Spleen (tissue), 11 donors: ENCODE measurements at regions not wholly inside any gene's neighbourhood (a gene's known extent, or its start where the extent isn't known, plus 50 kb on each side); places are given as distances from the start of the nearest gene placed in this dataset.

Experiments used
- DNase-seq: peaks from one replicate; pipeline ENCODE4 v3.0.0-alpha.2; 2020
- H3K27ac ChIP-seq, 8 donors: fragments of 200-600 bp; sonication (generic) in 7 of 8; 1 replicate in 4 of 8; 2 replicates in 4 of 8; pipeline versions ENCODE4 v1.5.0 to v1.8.0; 2016 to 2021; ENCODE audit warnings: inconsistent platforms in 4 of 8, mild to moderate bottlenecking in 4 of 8, moderate library complexity in 1 of 8
- H3K27me3 ChIP-seq, 7 donors: fragments of 200-600 bp; sonication (generic) in 6 of 7; replicated peaks in 1 of 7; 1 replicate in 4 of 7; 2 replicates in 3 of 7; pipeline versions ENCODE4 v1.5.0 to v1.8.0; 2016 to 2021; ENCODE audit warnings: inconsistent platforms in 3 of 7, mild to moderate bottlenecking in 1 of 7
- H3K36me3 ChIP-seq, 6 donors: fragments of 200-600 bp; sonication (generic) in 5 of 6; 1 replicate in 4 of 6; 2 replicates in 2 of 6; pipeline versions ENCODE4 v1.5.0 to v1.8.0; 2016 to 2021; ENCODE audit warnings: inconsistent platforms in 2 of 6
- H3K4me1 ChIP-seq, 6 donors: fragments of 200-600 bp; sonication (generic) in 5 of 6; 1 replicate in 3 of 6; 2 replicates in 3 of 6; pipeline versions ENCODE4 v1.5.0 to v1.8.0; 2016 to 2021; ENCODE audit warnings: inconsistent platforms in 3 of 6
- H3K4me3 ChIP-seq, 8 donors: fragments of 200-600 bp; sonication (generic) in 7 of 8; 1 replicate in 4 of 8; 2 replicates in 4 of 8; pipeline versions ENCODE4 v1.5.0 to v1.8.0; 2016 to 2021; ENCODE audit warnings: inconsistent platforms in 4 of 8, mild to moderate bottlenecking in 4 of 8, moderate library complexity in 2 of 8
- H3K9me3 ChIP-seq, 8 donors: fragments of 200-600 bp; sonication (generic) in 7 of 8; 1 replicate in 4 of 8; 2 replicates in 4 of 8; pipeline versions ENCODE4 v1.5.0 to v1.8.0; 2016 to 2021; ENCODE audit warnings: inconsistent platforms in 4 of 8
- POLR2A ChIP-seq, 3 donors: fragments of 450-650 bp; IDR thresholded peaks; one replicate each; pipeline ENCODE4 v1.5.1; 2017; ENCODE audit warnings: antibody characterized with exemption in 3 of 3, mild to moderate bottlenecking in 1 of 3
- POLR2AphosphoS5 ChIP-seq, 3 donors: sonication (generic); formaldehyde crosslinking; IDR thresholded peaks; one replicate each; pipeline ENCODE4 v1.5.1; 2017; ENCODE audit warnings: antibody characterized with exemption in 3 of 3
- WGBS, 5 donors: extraction: QIAGEN DNeasy Blood & Tissue Kit in 3 of 5; methylation state at CpG; one replicate each; pipeline versions ENCODE4 v1.1.5 to v1.1.7; 2013 to 2018; 5-methylcytosine and 5-hydroxymethylcytosine counted together
- intact Hi-C: fragments of 100-400 bp; cut with DNase I; formaldehyde crosslinking; loops from one replicate; pipeline ENCODE4 v1.15.0; 2023; ENCODE audit warnings: low total_unique reads
- TF ChIP-seq, protein P1 (sequence below), 11 experiments: fragments of 200-600 bp in 7 of 11; fragments of 450-650 bp in 4 of 11; sonication (generic) in 4 of 11; IDR thresholded peaks in 8 of 11; conservative IDR thresholded peaks in 3 of 11; 1 replicate in 7 of 11; 2 replicates in 4 of 11; pipeline versions ENCODE4 v1.4.0 to v1.8.0; 2016 to 2021; ENCODE audit warnings: antibody characterized with exemption in 11 of 11, inconsistent platforms in 4 of 11, mild to moderate bottlenecking in 1 of 11
- donor health status: healthy with polysubstance abuse.
- donor health status: DM: no; HTN: no; CAD: no; lungs with moderate emphysema.
- donor health status: DM: no; HTN: no; CAD: no.
- donor health status: Bipolar disorder and iron deficiency.
- donor health status: healthy.
- donor health status: DM: no; HTN: no; CAD: no.
- donor health status: DM: yes; HTN: yes; CAD: no.

DNA sequence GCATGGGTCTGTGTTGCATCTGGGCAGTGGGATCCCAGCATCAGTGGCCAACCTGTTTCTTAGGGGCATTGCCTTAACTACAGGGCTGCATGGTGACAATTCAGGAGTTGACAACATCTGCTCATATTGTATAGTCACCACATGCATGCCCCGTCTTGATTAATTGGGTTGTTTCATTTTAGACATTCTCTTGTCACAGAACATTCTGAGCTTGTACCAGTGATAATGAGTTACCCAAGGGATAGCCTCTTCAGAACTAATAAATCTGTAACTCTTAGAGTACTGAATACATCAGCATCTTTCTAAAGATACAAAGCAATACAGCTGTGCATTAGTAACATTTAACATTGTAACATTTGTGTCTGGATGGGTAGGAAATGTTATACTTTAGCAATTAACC lies 426.5 kb upstream of the CD180 start:
- no peak overlapping the region for H3K4me3 ChIP-seq
- peaks cover 0 to 4% (median 0%) of the 10 kb centered on the region in 8 donors for H3K9me3 ChIP-seq
- H3K27me3 ChIP-seq: no peaks in the 10 kb centered on the region
- TF ChIP-seq POLR2A (IDR thresholded peaks at IDR 0.05) (no peak), POLR2AphosphoS5 (IDR thresholded peaks at IDR 0.05) (no peak)
- TF ChIP-seq, protein P1, sequence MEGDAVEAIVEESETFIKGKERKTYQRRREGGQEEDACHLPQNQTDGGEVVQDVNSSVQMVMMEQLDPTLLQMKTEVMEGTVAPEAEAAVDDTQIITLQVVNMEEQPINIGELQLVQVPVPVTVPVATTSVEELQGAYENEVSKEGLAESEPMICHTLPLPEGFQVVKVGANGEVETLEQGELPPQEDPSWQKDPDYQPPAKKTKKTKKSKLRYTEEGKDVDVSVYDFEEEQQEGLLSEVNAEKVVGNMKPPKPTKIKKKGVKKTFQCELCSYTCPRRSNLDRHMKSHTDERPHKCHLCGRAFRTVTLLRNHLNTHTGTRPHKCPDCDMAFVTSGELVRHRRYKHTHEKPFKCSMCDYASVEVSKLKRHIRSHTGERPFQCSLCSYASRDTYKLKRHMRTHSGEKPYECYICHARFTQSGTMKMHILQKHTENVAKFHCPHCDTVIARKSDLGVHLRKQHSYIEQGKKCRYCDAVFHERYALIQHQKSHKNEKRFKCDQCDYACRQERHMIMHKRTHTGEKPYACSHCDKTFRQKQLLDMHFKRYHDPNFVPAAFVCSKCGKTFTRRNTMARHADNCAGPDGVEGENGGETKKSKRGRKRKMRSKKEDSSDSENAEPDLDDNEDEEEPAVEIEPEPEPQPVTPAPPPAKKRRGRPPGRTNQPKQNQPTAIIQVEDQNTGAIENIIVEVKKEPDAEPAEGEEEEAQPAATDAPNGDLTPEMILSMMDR (IDR thresholded peaks at IDR 0.05 in 8 of 11, conservative IDR thresholded peaks at IDR 0.05 in 3 of 11): no peak
- H3K36me3 ChIP-seq: no peaks in the 10 kb centered on the region
- H3K4me1 ChIP-seq: no peaks in the 10 kb centered on the region
- intact Hi-C loops: no loop called here
- no peak overlapping the region for H3K27ac ChIP-seq
- 79 to 89% (median 84%) methylated on average over 1 of the region's 1 CpG for WGBS, 5 donors
- no peak for DNase-seq

DNA sequence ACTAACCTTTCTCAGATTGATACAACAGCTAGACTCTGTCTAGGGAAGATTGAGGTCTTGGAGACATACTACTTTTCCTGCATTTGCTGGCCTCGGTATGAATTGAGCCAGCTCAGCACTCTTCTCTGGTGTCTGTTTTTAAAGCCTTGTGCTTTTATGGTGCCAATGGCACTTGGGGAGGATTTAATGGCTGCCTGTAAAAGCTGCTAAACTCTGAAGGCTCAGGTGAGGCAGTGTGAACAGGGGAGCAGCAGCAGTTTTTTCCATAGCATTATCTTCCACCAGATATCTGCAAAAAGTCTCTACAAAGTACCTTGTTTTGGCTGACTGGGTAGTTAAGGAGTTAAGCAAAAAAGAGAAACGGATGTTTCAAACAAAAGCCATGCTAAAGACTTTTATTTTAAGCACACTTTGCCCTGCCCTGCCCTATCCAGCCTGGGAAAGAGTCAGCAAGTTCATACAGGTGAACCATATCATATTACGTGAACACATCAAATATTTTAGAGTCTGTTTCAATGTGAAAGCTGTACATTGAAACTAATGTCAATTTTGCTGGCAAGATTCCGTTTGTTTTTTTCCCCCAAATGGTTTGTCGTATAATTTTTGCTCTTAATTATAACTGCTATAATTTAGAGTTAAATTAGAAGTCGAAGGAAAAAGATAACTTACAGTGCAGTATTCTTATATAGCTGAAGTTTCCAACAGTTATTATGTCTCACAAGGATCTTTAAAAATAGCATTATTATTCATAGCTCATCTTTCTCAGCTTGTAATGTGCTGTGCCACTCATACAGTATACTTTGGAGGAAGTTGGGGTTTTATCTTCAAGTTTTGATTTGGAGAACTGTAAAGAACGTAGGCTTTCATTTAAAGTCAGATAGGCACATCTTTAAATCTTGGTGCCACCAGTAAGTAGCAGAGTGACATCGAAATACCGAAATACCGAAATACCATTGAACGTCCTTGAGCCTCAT lies 424.1 kb upstream of the CD180 start:
- no peak for DNase-seq
- Histone ChIP-seq H3K27ac (no peak overlapping the region), H3K27me3 (no peaks in the 10 kb centered on the region), H3K36me3 (no peaks in the 10 kb centered on the region), H3K4me3 (no peak overlapping the region), H3K4me1 (no peaks in the 10 kb centered on the region), H3K9me3 (no peaks in the 10 kb centered on the region)
- TF ChIP-seq POLR2AphosphoS5 (IDR thresholded peaks at IDR 0.05) (no peak), POLR2A (IDR thresholded peaks at IDR 0.05) (no peak)
- TF ChIP-seq, protein P1 (IDR thresholded peaks at IDR 0.05 in 8 of 11, conservative IDR thresholded peaks at IDR 0.05 in 3 of 11): no peak
- WGBS, 5 donors: 65 to 74% (median 72%) methylated on average over 11 of the region's 11 CpGs
- intact Hi-C loops: no loop called here

GRCh38 chr5:67619636-67620035 lies 423.0 kb upstream of the CD180 start:
- intact Hi-C loops: no loop called here
- 70 to 88% (median 79%) methylated on average over 3 to 4 of the region's 4 CpGs for WGBS, 5 donors
- H3K9me3 ChIP-seq: no peaks in the 10 kb centered on the region
- no peaks in the 10 kb centered on the region for H3K4me1 ChIP-seq
- TF ChIP-seq, protein P1 (IDR thresholded peaks at IDR 0.05 in 8 of 11, conservative IDR thresholded peaks at IDR 0.05 in 3 of 11): no peak
- TF ChIP-seq POLR2A (IDR thresholded peaks at IDR 0.05): no peak
- no peak for TF ChIP-seq POLR2AphosphoS5 (IDR thresholded peaks at IDR 0.05)
- no peak overlapping the region for H3K27ac ChIP-seq
- no peak for DNase-seq
- no peaks in the 10 kb centered on the region for H3K36me3 ChIP-seq
- no peak overlapping the region for H3K4me3 ChIP-seq
- H3K27me3 ChIP-seq: no peaks in the 10 kb centered on the region

GRCh38 chr5:67619235-67619634 lies 422.6 kb upstream of the CD180 start:
- Histone ChIP-seq H3K27ac (no peak overlapping the region), H3K4me1 (no peaks in the 10 kb centered on the region), H3K27me3 (no peaks in the 10 kb centered on the region), H3K9me3 (no peaks in the 10 kb centered on the region), H3K36me3 (no peaks in the 10 kb centered on the region), H3K4me3 (no peak overlapping the region)
- no peak for DNase-seq
- intact Hi-C loops: no loop called here
- TF ChIP-seq POLR2AphosphoS5 (IDR thresholded peaks at IDR 0.05) (no peak), POLR2A (IDR thresholded peaks at IDR 0.05) (no peak)
- TF ChIP-seq, protein P1 (IDR thresholded peaks at IDR 0.05 in 8 of 11, conservative IDR thresholded peaks at IDR 0.05 in 3 of 11): no peak
